ENCODE measurements at regions not wholly inside any gene's neighbourhood (a gene's known extent, or its start where the extent isn't known, plus 50 kb on each side); places are given as distances from the start of the nearest gene placed in this dataset.

- Histone ChIP-seq H3K9me3 (ENCODE audit: control insufficient read depth, insufficient read depth, low read length) (peaks cover 6% of the 10 kb centered on the region; the same call in 1 of the 2 replicates), H3K27me3 (ENCODE audit: control insufficient read depth, insufficient read depth, low read length) (peaks cover 55% of the 10 kb centered on the region), H3K27ac (ENCODE audit: low read depth, low read length) (no peak overlapping the region), H3K4me3 (ENCODE audit: low read depth, low read length) (peak overlapping the region; percentile 55)
- TF ChIP-seq, protein P1, sequence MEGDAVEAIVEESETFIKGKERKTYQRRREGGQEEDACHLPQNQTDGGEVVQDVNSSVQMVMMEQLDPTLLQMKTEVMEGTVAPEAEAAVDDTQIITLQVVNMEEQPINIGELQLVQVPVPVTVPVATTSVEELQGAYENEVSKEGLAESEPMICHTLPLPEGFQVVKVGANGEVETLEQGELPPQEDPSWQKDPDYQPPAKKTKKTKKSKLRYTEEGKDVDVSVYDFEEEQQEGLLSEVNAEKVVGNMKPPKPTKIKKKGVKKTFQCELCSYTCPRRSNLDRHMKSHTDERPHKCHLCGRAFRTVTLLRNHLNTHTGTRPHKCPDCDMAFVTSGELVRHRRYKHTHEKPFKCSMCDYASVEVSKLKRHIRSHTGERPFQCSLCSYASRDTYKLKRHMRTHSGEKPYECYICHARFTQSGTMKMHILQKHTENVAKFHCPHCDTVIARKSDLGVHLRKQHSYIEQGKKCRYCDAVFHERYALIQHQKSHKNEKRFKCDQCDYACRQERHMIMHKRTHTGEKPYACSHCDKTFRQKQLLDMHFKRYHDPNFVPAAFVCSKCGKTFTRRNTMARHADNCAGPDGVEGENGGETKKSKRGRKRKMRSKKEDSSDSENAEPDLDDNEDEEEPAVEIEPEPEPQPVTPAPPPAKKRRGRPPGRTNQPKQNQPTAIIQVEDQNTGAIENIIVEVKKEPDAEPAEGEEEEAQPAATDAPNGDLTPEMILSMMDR (IDR thresholded peaks at IDR 0.05; ENCODE audit: low read depth, low read length): peak; percentile 27; the same call in 1 of the 2 replicates
- CTCF ChIA-PET: no interaction called here
- no peak for DNase-seq (ENCODE audit: low read depth, low spot score)
- POLR2A ChIA-PET: no interaction called here
Measured at GRCh38 chr19:30227661-30228112, 144.5 kb upstream of the ZNF536 start.

GRCh38 chr19:30228113-30228834, 143.9 kb upstream of the ZNF536 start:
- no peak overlapping the region for H3K27ac ChIP-seq (ENCODE audit: low read depth, low read length)
- ChIA-PET CTCF (no interaction called here), POLR2A (no interaction called here)
- TF ChIP-seq, protein P1 (IDR thresholded peaks at IDR 0.05; ENCODE audit: low read depth, low read length): no peak
- H3K4me3 ChIP-seq (ENCODE audit: low read depth, low read length): peak overlapping the region; percentile 34
- H3K27me3 ChIP-seq (ENCODE audit: control insufficient read depth, insufficient read depth, low read length): peaks cover 55% of the 10 kb centered on the region
- H3K9me3 ChIP-seq (ENCODE audit: control insufficient read depth, insufficient read depth, low read length): peaks cover 6% of the 10 kb centered on the region; the same call in 1 of the 2 replicates
- no peak for DNase-seq (ENCODE audit: low read depth, low spot score)

DNA sequence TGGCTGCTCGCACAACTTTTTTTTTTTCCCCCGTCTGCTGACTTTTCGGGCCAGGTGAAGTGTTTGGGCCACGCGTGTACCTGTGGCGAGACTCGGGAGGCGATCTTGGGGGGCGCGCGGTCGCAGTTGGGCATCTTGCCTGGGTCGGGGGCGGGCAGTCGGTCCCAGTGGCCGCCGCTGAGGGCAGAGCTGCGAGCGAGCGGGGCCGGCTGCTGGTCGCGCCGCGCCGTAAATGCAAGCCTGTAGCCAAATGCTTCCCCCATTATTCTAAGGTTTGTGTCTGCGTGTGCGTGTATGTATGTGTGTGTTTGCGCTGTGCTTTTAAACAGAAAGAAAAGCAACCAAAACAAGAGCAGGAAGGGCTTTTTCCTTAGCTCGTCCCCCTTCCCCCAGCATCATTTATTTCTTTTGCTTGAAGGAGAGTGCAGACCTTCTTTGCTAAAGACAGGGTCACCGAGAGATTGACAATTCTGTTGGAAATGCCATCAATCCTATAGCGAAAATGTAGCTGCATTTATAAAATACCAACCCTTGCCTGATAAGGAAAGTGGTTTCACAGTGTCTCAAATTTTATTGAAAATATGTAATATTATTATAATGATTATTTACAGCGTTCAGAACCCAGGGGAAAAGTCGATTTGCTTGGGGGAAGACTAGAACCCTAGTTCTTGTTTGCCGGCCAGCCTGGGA, 143.2 kb upstream of the ZNF536 start:
- Histone ChIP-seq H3K9me3 (ENCODE audit: control insufficient read depth, insufficient read depth, low read length) (peaks cover 6% of the 10 kb centered on the region; the same call in 1 of the 2 replicates), H3K27me3 (ENCODE audit: control insufficient read depth, insufficient read depth, low read length) (peaks cover 50% of the 10 kb centered on the region), H3K27ac (ENCODE audit: low read depth, low read length) (no peak overlapping the region), H3K4me3 (ENCODE audit: low read depth, low read length) (0 out of 2 replicates have a peak overlapping the region, but pooled peaks have one; percentile 7)
- no peak for DNase-seq (ENCODE audit: low read depth, low spot score)
- ChIA-PET POLR2A (no interaction called here), CTCF (no interaction called here)
- TF ChIP-seq, protein P1 (IDR thresholded peaks at IDR 0.05; ENCODE audit: low read depth, low read length): no peak

- Histone ChIP-seq H3K27ac (ENCODE audit: low read depth, low read length) (no peak overlapping the region), H3K9me3 (ENCODE audit: control insufficient read depth, insufficient read depth, low read length) (peaks cover 6% of the 10 kb centered on the region; the same call in 1 of the 2 replicates), H3K4me3 (ENCODE audit: low read depth, low read length) (no peak overlapping the region), H3K27me3 (ENCODE audit: control insufficient read depth, insufficient read depth, low read length) (peaks cover 44% of the 10 kb centered on the region)
- POLR2A ChIA-PET: no interaction called here
- DNase-seq (ENCODE audit: low read depth, low spot score): no peak
- CTCF ChIA-PET: no interaction called here
- TF ChIP-seq, protein P1 (IDR thresholded peaks at IDR 0.05; ENCODE audit: low read depth, low read length): no peak
Measured at GRCh38 chr19:30229525-30230174, 142.5 kb upstream of the ZNF536 start.

Data from AG04450 (cell line).